Loucy (cell line): ENCODE measurements at regions not wholly inside any gene's neighbourhood (a gene's known extent, or its start where the extent isn't known, plus 50 kb on each side); places are given as distances from the start of the nearest gene placed in this dataset.

Experiments
- H2AFZ ChIP-seq: fragments of 200-600 bp; sonication (generic); 2 replicates; pipeline ENCODE4 v1.6.0; 2016; ENCODE audit warnings: antibody characterized with exemption, mild to moderate bottlenecking, low read length, moderate library complexity
- H3F3A ChIP-seq: fragments of 200-600 bp; 2 replicates; pipeline ENCODE4 v1.6.0; 2016; ENCODE audit warnings: antibody characterized with exemption, low read depth, mild to moderate bottlenecking
- H3K27me3 ChIP-seq: fragments of 200-600 bp; sonication (generic); 2 replicates; pipeline ENCODE4 v1.6.1; 2014; ENCODE audit warnings: low read length, mild to moderate bottlenecking; ENCODE audit not compliant: insufficient read depth, poor library complexity, severe bottlenecking
- H3K36me3 ChIP-seq: fragments of 200-600 bp; sonication (generic); 2 replicates; pipeline ENCODE4 v1.6.1; 2016; ENCODE audit warnings: low read length; ENCODE audit not compliant: insufficient read depth
- H3K4me1 ChIP-seq: fragments of 200-600 bp; sonication (generic); 2 replicates; pipeline ENCODE4 v1.5.1; 2014; ENCODE audit warnings: low read length, mild to moderate bottlenecking; ENCODE audit not compliant: insufficient read depth, poor library complexity, severe bottlenecking
- H3K4me2 ChIP-seq: fragments of 200-600 bp; sonication (generic); 2 replicates; pipeline ENCODE4 v1.6.0; 2014; ENCODE audit warnings: antibody characterized with exemption, low read length, low read depth, mild to moderate bottlenecking; ENCODE audit not compliant: poor library complexity, severe bottlenecking
- H3K4me3 ChIP-seq: fragments of 200-600 bp; sonication (generic); 2 replicates; pipeline ENCODE4 v1.5.1; 2014; ENCODE audit warnings: low read length, mild to moderate bottlenecking, mixed read lengths; ENCODE audit not compliant: poor library complexity, severe bottlenecking
- H3K79me2 ChIP-seq: fragments of 200-600 bp; sonication (generic); 2 replicates; pipeline ENCODE4 v1.6.1; 2014; ENCODE audit warnings: low read length; ENCODE audit not compliant: insufficient read depth
- H3K9ac ChIP-seq: fragments of 200-600 bp; sonication (generic); 2 replicates; pipeline ENCODE4 v1.6.0; 2014; ENCODE audit warnings: mild to moderate bottlenecking, low read depth, low read length, moderate library complexity; ENCODE audit not compliant: poor library complexity, severe bottlenecking
- H3K9me2 ChIP-seq: fragments of 200-600 bp; sonication (generic); replicated peaks from 2 replicates; pipeline ENCODE4 v1.6.1; 2016; ENCODE audit warnings: low read depth, low read length, mixed read lengths
- H3K9me3 ChIP-seq: fragments of 200-600 bp; sonication (generic); 2 replicates; pipeline ENCODE4 v1.6.1; 2014; ENCODE audit warnings: mild to moderate bottlenecking, antibody characterized with exemption, low read length, low read depth; ENCODE audit not compliant: insufficient read depth
- H4K20me1 ChIP-seq: fragments of 200-600 bp; sonication (generic); 2 replicates; pipeline ENCODE4 v1.6.0; 2014; ENCODE audit warnings: antibody characterized with exemption, low read length, mild to moderate bottlenecking; ENCODE audit not compliant: insufficient read depth, poor library complexity, severe bottlenecking
- EZH2phosphoT487 ChIP-seq: fragments of 200-600 bp; IDR thresholded peaks from 2 replicates; pipeline ENCODE4 v1.6.1; 2018; ENCODE audit warnings: antibody characterized with exemption, mild to moderate bottlenecking, moderate library complexity, borderline replicate concordance
- TF ChIP-seq, protein P1 (sequence below): fragments of 200-600 bp; sonication (generic); conservative IDR thresholded peaks from 2 replicates; pipeline ENCODE4 v1.5.1; 2014; ENCODE audit warnings: mild to moderate bottlenecking, antibody characterized with exemption, low read length

DNA sequence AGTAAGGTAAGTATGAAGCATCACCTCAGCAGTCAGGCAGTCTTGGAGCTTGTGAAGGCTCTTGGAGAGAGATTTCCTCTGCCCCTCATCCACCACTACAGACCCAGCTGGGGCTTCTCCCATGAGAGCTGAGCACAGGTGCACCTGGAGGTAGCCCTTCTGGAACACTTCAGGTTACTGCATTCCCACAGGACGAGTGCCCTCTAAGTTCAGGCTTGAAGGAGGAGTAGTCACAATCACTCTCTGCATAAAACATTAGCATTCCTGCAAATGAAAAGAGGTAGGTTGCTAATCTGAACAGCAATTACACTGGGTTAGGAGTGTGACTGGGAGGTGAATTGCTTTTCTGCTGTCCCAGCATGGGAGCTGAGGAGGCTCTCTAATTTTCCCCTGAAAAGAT, 308.8 kb downstream of the TEX13C start:
- Histone ChIP-seq H3K4me3 (no peak overlapping the region), H4K20me1 (no peaks in the 10 kb centered on the region), H3K79me2 (no peaks in the 10 kb centered on the region), H3K4me2 (no peak overlapping the region), H3K9ac (no peak overlapping the region), H3F3A (no peaks in the 10 kb centered on the region), H3K4me1 (no peaks in the 10 kb centered on the region), H3K9me2 (no peaks in the 10 kb centered on the region), H2AFZ (no peak overlapping the region), H3K9me3 (no peaks in the 10 kb centered on the region), H3K27me3 (no peaks in the 10 kb centered on the region), H3K36me3 (no peaks in the 10 kb centered on the region)
- no peak for TF ChIP-seq EZH2phosphoT487
- TF ChIP-seq, protein P1, sequence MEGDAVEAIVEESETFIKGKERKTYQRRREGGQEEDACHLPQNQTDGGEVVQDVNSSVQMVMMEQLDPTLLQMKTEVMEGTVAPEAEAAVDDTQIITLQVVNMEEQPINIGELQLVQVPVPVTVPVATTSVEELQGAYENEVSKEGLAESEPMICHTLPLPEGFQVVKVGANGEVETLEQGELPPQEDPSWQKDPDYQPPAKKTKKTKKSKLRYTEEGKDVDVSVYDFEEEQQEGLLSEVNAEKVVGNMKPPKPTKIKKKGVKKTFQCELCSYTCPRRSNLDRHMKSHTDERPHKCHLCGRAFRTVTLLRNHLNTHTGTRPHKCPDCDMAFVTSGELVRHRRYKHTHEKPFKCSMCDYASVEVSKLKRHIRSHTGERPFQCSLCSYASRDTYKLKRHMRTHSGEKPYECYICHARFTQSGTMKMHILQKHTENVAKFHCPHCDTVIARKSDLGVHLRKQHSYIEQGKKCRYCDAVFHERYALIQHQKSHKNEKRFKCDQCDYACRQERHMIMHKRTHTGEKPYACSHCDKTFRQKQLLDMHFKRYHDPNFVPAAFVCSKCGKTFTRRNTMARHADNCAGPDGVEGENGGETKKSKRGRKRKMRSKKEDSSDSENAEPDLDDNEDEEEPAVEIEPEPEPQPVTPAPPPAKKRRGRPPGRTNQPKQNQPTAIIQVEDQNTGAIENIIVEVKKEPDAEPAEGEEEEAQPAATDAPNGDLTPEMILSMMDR: no peak

DNA sequence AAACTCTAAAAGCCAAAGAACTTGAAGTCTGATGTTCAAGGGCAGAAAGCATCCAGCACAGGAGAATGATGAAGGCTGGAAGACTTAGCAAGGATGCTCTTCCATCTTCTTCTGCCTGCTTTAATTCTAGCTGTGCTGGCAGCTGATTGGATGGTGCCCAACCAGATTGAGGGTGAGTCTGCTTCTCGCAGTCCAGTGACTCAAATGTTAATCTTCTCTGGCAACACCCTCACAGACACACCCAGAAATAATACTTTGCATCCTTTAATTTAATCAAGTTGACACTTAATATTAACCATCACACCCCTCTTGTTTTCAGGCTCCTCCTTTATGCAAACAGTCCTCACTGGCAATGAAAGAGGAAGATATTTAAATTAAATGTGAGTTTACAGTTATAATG, 321.7 kb downstream of the TEX13C start:
- Histone ChIP-seq H3K9ac (no peak overlapping the region), H2AFZ (no peak overlapping the region), H3K4me1 (no peaks in the 10 kb centered on the region), H3K4me2 (no peak overlapping the region), H3K27me3 (no peaks in the 10 kb centered on the region), H3K36me3 (no peaks in the 10 kb centered on the region), H3F3A (no peaks in the 10 kb centered on the region), H3K79me2 (no peaks in the 10 kb centered on the region), H3K9me2 (no peaks in the 10 kb centered on the region), H4K20me1 (no peaks in the 10 kb centered on the region), H3K4me3 (no peak overlapping the region), H3K9me3 (no peaks in the 10 kb centered on the region)
- TF ChIP-seq, protein P1: no peak
- TF ChIP-seq EZH2phosphoT487: no peak

DNA sequence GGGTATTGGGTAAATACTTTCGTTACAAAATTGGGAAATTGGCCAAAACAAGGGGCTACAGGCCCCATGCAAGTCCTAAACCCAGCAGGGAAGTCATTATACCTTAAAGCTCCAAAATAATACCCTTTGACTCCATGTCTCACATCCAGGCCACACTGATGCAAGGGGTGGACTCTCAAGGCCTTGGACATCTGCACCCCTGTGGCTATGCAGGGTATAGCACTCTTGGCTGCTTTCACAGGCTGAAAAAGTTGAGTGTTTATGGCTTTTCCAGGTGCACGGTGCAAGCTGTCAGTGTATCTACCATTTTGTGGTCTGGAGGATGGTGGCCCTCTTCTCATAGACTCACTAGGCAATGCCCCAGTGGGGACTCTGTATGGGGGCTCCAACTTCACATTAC, 326.5 kb downstream of the TEX13C start:
- H3K27me3 ChIP-seq: no peaks in the 10 kb centered on the region
- H3F3A ChIP-seq: no peaks in the 10 kb centered on the region
- no peaks in the 10 kb centered on the region for H3K36me3 ChIP-seq
- no peaks in the 10 kb centered on the region for H3K9me2 ChIP-seq
- no peaks in the 10 kb centered on the region for H3K9me3 ChIP-seq
- H3K4me1 ChIP-seq: no peaks in the 10 kb centered on the region
- no peak overlapping the region for H3K9ac ChIP-seq
- no peak for TF ChIP-seq EZH2phosphoT487
- TF ChIP-seq, protein P1: no peak
- H3K4me2 ChIP-seq: no peak overlapping the region
- H3K4me3 ChIP-seq: no peak overlapping the region
- no peaks in the 10 kb centered on the region for H3K79me2 ChIP-seq
- no peak overlapping the region for H2AFZ ChIP-seq
- H4K20me1 ChIP-seq: no peaks in the 10 kb centered on the region
